H1 (cell line): ENCODE measurements at regions not wholly inside any gene's neighbourhood (a gene's known extent, or its start where the extent isn't known, plus 50 kb on each side); places are given as distances from the start of the nearest gene placed in this dataset.

Experiments used
- CTCF ChIA-PET: fragments of 300-600 bp; sonication (Branson Sonifier 250); formaldehyde crosslinking; loops from one replicate; lab custom pipeline; 2021; ENCODE audit not compliant: partially characterized antibody; lab: Charles Lee
- POLR2A ChIA-PET: fragments of 300-600 bp; sonication (Branson Sonifier 250); formaldehyde crosslinking; loops from one replicate; lab custom pipeline; 2021; ENCODE audit warnings: inconsistent platforms; ENCODE audit not compliant: partially characterized antibody; lab: Charles Lee
- DNase-seq, 2 experiments: peaks; one replicate each; pipeline versions ENCODE4 v3.0.0 to v3.0.0-alpha.2; 2010 to 2022; ENCODE audit warnings: low spot score in 2 of 2, low read depth in 1 of 2, mixed read lengths in 1 of 2
- FAIRE-seq: peaks from 2 replicates; lab custom pipeline; 2011; peaks lifted over from hg19 to GRCh38; lab: Jason Lieb, UNC
- H2AFZ ChIP-seq: 2 replicates; pipeline ENCODE4 v1.8.1; 2012; ENCODE audit warnings: low read length, inconsistent platforms
- H2AK5ac ChIP-seq: 2 replicates; pipeline ENCODE4 v1.6.1; 2013; ENCODE audit warnings: low read depth, low read length
- H2BK120ac ChIP-seq: replicated peaks from 2 replicates; pipeline ENCODE3; 2013; ENCODE audit warnings: low read depth, low read length, inconsistent platforms
- H2BK12ac ChIP-seq: 2 replicates; pipeline ENCODE4 v1.6.1; 2013; ENCODE audit warnings: low read depth, low read length
- H2BK15ac ChIP-seq: 2 replicates; pipeline ENCODE4 v1.6.1; 2013; ENCODE audit warnings: low read length
- H2BK20ac ChIP-seq: 2 replicates; pipeline ENCODE4 v1.6.1; 2013; ENCODE audit warnings: low read length
- H2BK5ac ChIP-seq: 2 replicates; pipeline ENCODE4 v1.6.1; 2013; ENCODE audit warnings: low read depth, low read length
- H3K14ac ChIP-seq: 2 replicates; pipeline ENCODE4 v1.6.1; 2013; ENCODE audit warnings: inconsistent platforms; ENCODE audit not compliant: insufficient read length
- H3K18ac ChIP-seq: 2 replicates; pipeline ENCODE4 v1.6.1; 2013; ENCODE audit warnings: low read length; ENCODE audit errors: extremely low read depth
- H3K23ac ChIP-seq: 2 replicates; pipeline ENCODE4 v1.6.1; 2013; ENCODE audit warnings: inconsistent platforms; ENCODE audit not compliant: insufficient read length
- H3K23me2 ChIP-seq: 2 replicates; pipeline ENCODE4 v1.6.1; 2013; ENCODE audit warnings: low read depth, low read length
- H3K27ac ChIP-seq: 2 replicates; pipeline ENCODE4 v1.6.1; 2011; ENCODE audit warnings: low read depth, low read length, inconsistent platforms
- H3K27me3 ChIP-seq, 4 experiments: replicated peaks in 1 of 4; 1 replicate in 1 of 4; 2 replicates in 3 of 4; pipeline versions ENCODE4 v1.6.1 to v1.8.1; 2011 to 2013; ENCODE audit warnings: low read length in 3 of 4, mild to moderate bottlenecking in 3 of 4, inconsistent platforms in 2 of 4, mixed read lengths in 2 of 4, moderate library complexity in 1 of 4; ENCODE audit not compliant: control insufficient read depth in 3 of 4, insufficient read depth in 3 of 4; ENCODE audit errors: extremely low read depth in 1 of 4
- H3K36me3 ChIP-seq, 4 experiments: 2 replicates each; pipeline versions ENCODE4 v1.6.1 to v1.8.1; 2011 to 2013; ENCODE audit warnings: mild to moderate bottlenecking in 4 of 4, low read length in 3 of 4, moderate library complexity in 2 of 4, control low read depth in 1 of 4, inconsistent platforms in 1 of 4; ENCODE audit not compliant: insufficient read depth in 4 of 4, control insufficient read depth in 2 of 4
- H3K4ac ChIP-seq: replicated peaks from 2 replicates; pipeline ENCODE3; 2013; ENCODE audit warnings: low read length, low read depth, mixed read lengths, inconsistent platforms; ENCODE audit not compliant: insufficient read length
- H3K4me1 ChIP-seq, 4 experiments: replicated peaks in 1 of 4; 1 replicate in 1 of 4; 2 replicates in 3 of 4; pipeline versions ENCODE4 v1.6.1 to v1.8.1; 2011 to 2013; ENCODE audit warnings: low read length in 3 of 4, inconsistent platforms in 2 of 4, mixed read lengths in 1 of 4; ENCODE audit not compliant: insufficient read depth in 4 of 4, control insufficient read depth in 3 of 4
- H3K4me2 ChIP-seq, 2 experiments: 2 replicates each; pipeline versions ENCODE4 v1.6.1 to v1.8.1; 2011 to 2013; ENCODE audit warnings: low read depth in 2 of 2, low read length in 2 of 2, control low read depth in 1 of 2, inconsistent platforms in 1 of 2, mild to moderate bottlenecking in 1 of 2; ENCODE audit not compliant: insufficient read depth in 1 of 2
- H3K4me3 ChIP-seq, 4 experiments: fragments of 200-600, 300-600 bp in 1 of 4; sonication (generic), shearing (Covaris generic), sonication (Bioruptor Twin) in 1 of 4; 2 replicates each; pipeline versions ENCODE4 v1.5.1 to v1.8.1; 2011 to 2016; ENCODE audit warnings: low read length in 4 of 4, low read depth in 3 of 4, control low read depth in 2 of 4, inconsistent platforms in 2 of 4, mild to moderate bottlenecking in 2 of 4, mixed read lengths in 1 of 4, moderate library complexity in 1 of 4; ENCODE audit not compliant: insufficient read depth in 2 of 4; ENCODE audit errors: extremely low read depth in 1 of 4
- H3K56ac ChIP-seq: replicated peaks from 2 replicates; pipeline ENCODE3; 2013; ENCODE audit warnings: low read depth, mild to moderate bottlenecking, mixed read lengths, low read length, inconsistent platforms; ENCODE audit not compliant: insufficient read length
- H3K79me1 ChIP-seq: 2 replicates; pipeline ENCODE4 v1.6.1; 2013; ENCODE audit warnings: low read depth, low read length, control low read depth
- H3K79me2 ChIP-seq, 2 experiments: 2 replicates each; pipeline versions ENCODE4 v1.6.1 to v1.8.1; 2012 to 2013; ENCODE audit warnings: low read length in 2 of 2, mild to moderate bottlenecking in 2 of 2, inconsistent platforms in 1 of 2; ENCODE audit not compliant: insufficient read depth in 2 of 2, control insufficient read depth in 1 of 2
- H3K9ac ChIP-seq, 4 experiments: replicated peaks in 1 of 4; 1 replicate in 1 of 4; 2 replicates in 3 of 4; pipeline versions ENCODE4 v1.6.1 to v1.8.1; 2011 to 2013; ENCODE audit warnings: low read depth in 3 of 4, low read length in 3 of 4, control low read depth in 2 of 4, mild to moderate bottlenecking in 2 of 4, moderate library complexity in 2 of 4, inconsistent platforms in 1 of 4; ENCODE audit errors: extremely low read depth in 1 of 4
- H3K9me3 ChIP-seq, 2 experiments: 2 replicates each; pipeline versions ENCODE4 v1.6.1 to v1.8.1; 2012 to 2013; ENCODE audit warnings: mild to moderate bottlenecking in 2 of 2, moderate library complexity in 2 of 2, control low read depth in 1 of 2, inconsistent platforms in 1 of 2, low read depth in 1 of 2, low read length in 1 of 2, mixed read lengths in 1 of 2; ENCODE audit not compliant: insufficient read depth in 2 of 2
- H4K20me1 ChIP-seq, 2 experiments: replicated peaks in 1 of 2; 2 replicates each; pipeline versions ENCODE3 to v1.8.1; 2011 to 2013; ENCODE audit warnings: inconsistent platforms in 2 of 2, low read length in 2 of 2, mild to moderate bottlenecking in 1 of 2; ENCODE audit not compliant: insufficient read depth in 2 of 2, control insufficient read depth in 1 of 2
- H4K5ac ChIP-seq: 2 replicates; pipeline ENCODE4 v1.6.1; 2013; ENCODE audit warnings: low read length, low read depth, mixed read lengths, inconsistent platforms; ENCODE audit not compliant: insufficient read length
- H4K8ac ChIP-seq: 2 replicates; pipeline ENCODE4 v1.8.0; 2013; ENCODE audit warnings: mild to moderate bottlenecking, moderate library complexity, low read length, inconsistent platforms; ENCODE audit not compliant: insufficient read depth; ENCODE audit errors: extremely low read depth
- H4K91ac ChIP-seq: replicated peaks from 2 replicates; pipeline ENCODE3; 2013; ENCODE audit warnings: low read length, mixed read lengths, inconsistent platforms; ENCODE audit not compliant: insufficient read length
- BACH1 ChIP-seq: IDR thresholded peaks from 2 replicates; pipeline ENCODE4 v1.6.1; 2012; ENCODE audit warnings: low read length, improper control_type of control experiment
- CBX8 ChIP-seq: fragments of 300-800, 300-1000 bp; sonication (generic); IDR thresholded peaks from 2 replicates; pipeline ENCODE4 v1.7.1; 2016; ENCODE audit warnings: low read depth, low read length, borderline replicate concordance
- CTBP2 ChIP-seq: IDR thresholded peaks from 2 replicates; pipeline ENCODE4 v1.7.0; 2011; ENCODE audit warnings: borderline replicate concordance, mild to moderate bottlenecking, moderate library complexity, mixed read lengths, low read length; ENCODE audit not compliant: insufficient read depth, insufficient read length
- CTCF ChIP-seq, 3 experiments: IDR thresholded peaks; 1 replicate in 2 of 3; 2 replicates in 1 of 3; pipeline versions ENCODE4 v1.5.1 to v1.6.1; 2011; ENCODE audit warnings: low read length in 3 of 3, mild to moderate bottlenecking in 3 of 3, inconsistent platforms in 2 of 3, low read depth in 1 of 3, moderate library complexity in 1 of 3; ENCODE audit not compliant: insufficient read depth in 1 of 3; ENCODE audit errors: control extremely low read depth in 1 of 3
- KDM4A ChIP-seq: IDR thresholded peaks from one replicate; pipeline ENCODE4 v1.7.1; 2012; ENCODE audit warnings: low read depth, mild to moderate bottlenecking, moderate library complexity, low read length, inconsistent platforms; ENCODE audit not compliant: severe bottlenecking
- MAX ChIP-seq: IDR thresholded peaks from 2 replicates; pipeline ENCODE4 v1.6.1; 2012; ENCODE audit warnings: inconsistent platforms
- POLR2AphosphoS5 ChIP-seq: IDR thresholded peaks from 2 replicates; pipeline ENCODE4 v1.6.1; 2011; ENCODE audit warnings: low read depth, low read length
- RFX5 ChIP-seq: IDR thresholded peaks from 2 replicates; pipeline ENCODE4 v1.6.1; 2011; ENCODE audit warnings: low read depth, low read length, improper control_type of control experiment, borderline replicate concordance
- SIRT6 ChIP-seq: IDR thresholded peaks from one replicate; pipeline ENCODE4 v1.7.1; 2012; ENCODE audit warnings: low read length, inconsistent platforms
- WGBS, 2 experiments: shearing (Covaris generic) in 1 of 2; methylation state at CpG; one replicate each; pipeline versions ENCODE4 v1.1.6 to v1.1.7; 2013 to 2015; ENCODE audit warnings: low lambda C conversion rate in 2 of 2, mixed read lengths in 2 of 2, inconsistent platforms in 1 of 2, low coverage in 1 of 2, missing lambda C conversion rate in 1 of 2; ENCODE audit not compliant: insufficient replicate concordance in 2 of 2, insufficient coverage in 1 of 2, insufficient read length in 1 of 2; ENCODE audit errors: extremely low coverage in 1 of 2, missing lambda C conversion rate in 1 of 2; 5-methylcytosine and 5-hydroxymethylcytosine counted together
- TF ChIP-seq, protein P1 (sequence below): IDR thresholded peaks from 2 replicates; pipeline ENCODE4 v1.6.1; 2012; ENCODE audit warnings: low read length, inconsistent platforms

GRCh38 chr3:79930196-79930595, 162.4 kb upstream of the ROBO1 start:
- no peaks in the 10 kb centered on the region for H3K79me2 ChIP-seq
- no peak overlapping the region for H3K9ac ChIP-seq
- H3K9me3 ChIP-seq = no peaks in the 10 kb centered on the region
- no peak overlapping the region for H3K27ac ChIP-seq
- H4K5ac ChIP-seq = no peak overlapping the region
- no peak overlapping the region for H2BK12ac ChIP-seq
- ChIA-PET CTCF (no interaction called here), POLR2A (no interaction called here)
- H2BK20ac ChIP-seq = no peak overlapping the region
- no peaks in the 10 kb centered on the region for H3K36me3 ChIP-seq
- no peak overlapping the region for H2AFZ ChIP-seq
- H3K23me2 ChIP-seq = no peaks in the 10 kb centered on the region
- H3K18ac ChIP-seq = no peak overlapping the region
- no peak overlapping the region for H3K4me2 ChIP-seq
- no peaks in the 10 kb centered on the region for H3K4me1 ChIP-seq
- no peak overlapping the region for H3K14ac ChIP-seq
- H2AK5ac ChIP-seq = no peak overlapping the region
- no peak overlapping the region for H2BK15ac ChIP-seq
- no peak overlapping the region for H4K91ac ChIP-seq
- WGBS, 2 experiments = 88% methylated on average over 8 of the region's 8 CpGs; no CpG with 5 or more reads in 1 of the 2 experiments
- DNase-seq (no peak), FAIRE-seq (no peak)
- H4K8ac ChIP-seq = no peak overlapping the region
- H3K23ac ChIP-seq = no peak overlapping the region
- H3K56ac ChIP-seq = no peak overlapping the region
- H3K4me3 ChIP-seq = no peak overlapping the region
- H4K20me1 ChIP-seq = no peaks in the 10 kb centered on the region
- no peak overlapping the region for H2BK5ac ChIP-seq
- H2BK120ac ChIP-seq = no peak overlapping the region
- no peaks in the 10 kb centered on the region for H3K27me3 ChIP-seq
- H3K79me1 ChIP-seq = no peaks in the 10 kb centered on the region
- H3K4ac ChIP-seq = no peak overlapping the region
- no peak for TF ChIP-seq CTCF (IDR thresholded peaks at IDR 0.05; ENCODE audit: control extremely low read depth in 1 of 3, insufficient read depth in 1 of 3, low read depth in 1 of 3, low read length in 3 of 3)
- TF ChIP-seq POLR2AphosphoS5 = no peak
- no peak for TF ChIP-seq KDM4A
- TF ChIP-seq RFX5 = no peak
- no peak for TF ChIP-seq CBX8
- TF ChIP-seq MAX = no peak
- TF ChIP-seq CTBP2 = no peak
- TF ChIP-seq, protein P1, sequence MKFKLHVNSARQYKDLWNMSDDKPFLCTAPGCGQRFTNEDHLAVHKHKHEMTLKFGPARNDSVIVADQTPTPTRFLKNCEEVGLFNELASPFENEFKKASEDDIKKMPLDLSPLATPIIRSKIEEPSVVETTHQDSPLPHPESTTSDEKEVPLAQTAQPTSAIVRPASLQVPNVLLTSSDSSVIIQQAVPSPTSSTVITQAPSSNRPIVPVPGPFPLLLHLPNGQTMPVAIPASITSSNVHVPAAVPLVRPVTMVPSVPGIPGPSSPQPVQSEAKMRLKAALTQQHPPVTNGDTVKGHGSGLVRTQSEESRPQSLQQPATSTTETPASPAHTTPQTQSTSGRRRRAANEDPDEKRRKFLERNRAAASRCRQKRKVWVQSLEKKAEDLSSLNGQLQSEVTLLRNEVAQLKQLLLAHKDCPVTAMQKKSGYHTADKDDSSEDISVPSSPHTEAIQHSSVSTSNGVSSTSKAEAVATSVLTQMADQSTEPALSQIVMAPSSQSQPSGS = no peak
- TF ChIP-seq SIRT6 = no peak
- TF ChIP-seq BACH1 = no peak
